ENCODE measurements at regions not wholly inside any gene's neighbourhood (a gene's known extent, or its start where the extent isn't known, plus 50 kb on each side); places are given as distances from the start of the nearest gene placed in this dataset.
"Not testable (repeated sequence)": the region's sequence is repeated elsewhere in the genome, so short reads cannot be mapped to it uniquely, and the experiment has no call there.

DNA sequence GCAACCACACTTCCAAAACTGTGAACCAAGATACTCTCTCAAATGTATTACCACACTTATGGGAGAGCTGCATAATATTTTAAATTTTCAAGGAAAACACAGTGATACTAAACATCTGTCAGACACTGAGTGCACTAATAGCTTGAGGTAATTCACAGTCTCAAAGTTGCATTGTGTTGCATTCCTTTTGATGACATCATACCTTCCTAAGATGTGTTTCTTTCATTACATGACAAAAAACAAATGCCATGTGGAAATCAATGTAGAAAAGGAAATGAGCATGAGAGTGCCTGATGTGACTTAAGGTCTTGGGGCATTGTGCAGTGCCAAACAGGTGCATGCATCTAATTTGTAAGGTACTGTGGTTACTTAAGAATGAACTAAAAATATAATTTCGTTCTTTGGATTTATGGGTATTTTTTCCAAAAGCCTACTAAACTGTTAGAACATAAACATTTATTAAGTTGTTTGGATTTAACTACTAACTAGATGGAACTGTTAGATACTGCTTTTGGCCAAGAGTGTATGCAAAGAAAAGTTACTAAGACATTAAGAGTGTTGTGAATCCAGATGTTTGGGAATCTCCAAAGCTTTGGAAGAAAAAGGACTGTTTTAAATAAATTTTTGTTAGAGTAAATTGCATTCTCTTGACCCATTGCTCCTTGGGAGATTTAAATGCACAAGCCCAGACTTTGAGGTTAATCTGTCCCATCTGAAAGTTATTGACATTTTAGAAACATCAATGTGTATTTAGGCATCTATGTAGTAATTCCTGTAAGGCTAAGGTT, 496.2 kb upstream of the SEMA3D start:
- Histone ChIP-seq H2AFZ (ENCODE audit: control insufficient read depth, low read length) (no peak overlapping the region), H3K27me3 (ENCODE audit: control insufficient read depth, extremely low read depth, insufficient read depth, low read length) (no peaks in the 10 kb centered on the region), H3K4me3 (ENCODE audit: control insufficient read depth in 2 of 3, extremely low read depth in 1 of 3, insufficient read depth in 2 of 3, low read depth in 1 of 3, low read length in 3 of 3) (no peak overlapping the region), H3K9ac (ENCODE audit: control insufficient read depth, extremely low read depth, insufficient read depth, low read length) (no peak overlapping the region), H3K4me2 (ENCODE audit: control insufficient read depth, extremely low read depth, insufficient read depth, low read depth, low read length) (no peak overlapping the region), H3K9me1 (ENCODE audit: control insufficient read depth, extremely low read depth, insufficient read depth, low read length) (no peaks in the 10 kb centered on the region), H3K27ac (ENCODE audit: control insufficient read depth, insufficient read depth, low read length) (no peak overlapping the region), H3K79me2 (ENCODE audit: control insufficient read depth, insufficient read depth, low read length) (no peaks in the 10 kb centered on the region), H3K9me3 (ENCODE audit: control insufficient read depth, low read depth, low read length) (no peaks in the 10 kb centered on the region), H3K36me3 (ENCODE audit: control insufficient read depth in 2 of 2, extremely low read depth in 1 of 2, insufficient read depth in 2 of 2, low read length in 2 of 2) (no peaks in the 10 kb centered on the region), H4K20me1 (ENCODE audit: control insufficient read depth, extremely low read depth, insufficient read depth, low read length) (no peaks in the 10 kb centered on the region), H3K4me1 (ENCODE audit: control insufficient read depth, extremely low read depth, insufficient read depth, low read length) (no peaks in the 10 kb centered on the region)
- no peak for TF ChIP-seq EZH2 (IDR thresholded peaks at IDR 0.05; ENCODE audit: low read length)
- TF ChIP-seq, protein P1, sequence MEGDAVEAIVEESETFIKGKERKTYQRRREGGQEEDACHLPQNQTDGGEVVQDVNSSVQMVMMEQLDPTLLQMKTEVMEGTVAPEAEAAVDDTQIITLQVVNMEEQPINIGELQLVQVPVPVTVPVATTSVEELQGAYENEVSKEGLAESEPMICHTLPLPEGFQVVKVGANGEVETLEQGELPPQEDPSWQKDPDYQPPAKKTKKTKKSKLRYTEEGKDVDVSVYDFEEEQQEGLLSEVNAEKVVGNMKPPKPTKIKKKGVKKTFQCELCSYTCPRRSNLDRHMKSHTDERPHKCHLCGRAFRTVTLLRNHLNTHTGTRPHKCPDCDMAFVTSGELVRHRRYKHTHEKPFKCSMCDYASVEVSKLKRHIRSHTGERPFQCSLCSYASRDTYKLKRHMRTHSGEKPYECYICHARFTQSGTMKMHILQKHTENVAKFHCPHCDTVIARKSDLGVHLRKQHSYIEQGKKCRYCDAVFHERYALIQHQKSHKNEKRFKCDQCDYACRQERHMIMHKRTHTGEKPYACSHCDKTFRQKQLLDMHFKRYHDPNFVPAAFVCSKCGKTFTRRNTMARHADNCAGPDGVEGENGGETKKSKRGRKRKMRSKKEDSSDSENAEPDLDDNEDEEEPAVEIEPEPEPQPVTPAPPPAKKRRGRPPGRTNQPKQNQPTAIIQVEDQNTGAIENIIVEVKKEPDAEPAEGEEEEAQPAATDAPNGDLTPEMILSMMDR (optimal IDR thresholded peaks at IDR 0.05 in 1 of 3, IDR thresholded peaks at IDR 0.05 in 1 of 3, conservative IDR thresholded peaks at IDR 0.05 in 1 of 3; ENCODE audit: extremely low read depth in 1 of 3, insufficient read depth in 2 of 3, low read length in 3 of 3): no peak
- DNase-seq (ENCODE audit: low read depth, low spot score) (no peak), FAIRE-seq (no peak)
- dilution Hi-C loops (cut with MboI; ENCODE audit: extremely low pct_ligation_motif_present, low sequenced_read_pairs): no loop called here

DNA sequence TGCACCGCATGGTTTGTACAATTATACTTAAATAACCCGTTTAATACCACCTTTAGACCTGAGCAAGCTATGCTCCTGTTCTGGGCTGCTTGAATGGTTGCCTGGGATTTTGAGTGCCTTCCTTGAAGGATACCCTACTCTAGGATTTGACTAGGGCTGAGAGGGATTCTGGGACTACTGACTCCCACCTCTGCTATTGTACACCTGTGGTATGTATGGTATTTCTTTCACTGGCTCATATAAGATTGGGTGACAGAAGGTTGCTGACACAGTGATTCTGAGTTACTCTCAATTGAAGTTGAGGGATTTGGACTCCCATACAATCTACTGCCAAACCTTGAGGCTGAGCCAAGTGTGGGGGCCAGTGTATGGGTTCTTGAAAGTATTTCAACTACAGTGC, 494.4 kb upstream of the SEMA3D start:
- Histone ChIP-seq H3K9ac (ENCODE audit: control insufficient read depth, extremely low read depth, insufficient read depth, low read length) (no peak overlapping the region), H3K9me3 (ENCODE audit: control insufficient read depth, low read depth, low read length) (no peaks in the 10 kb centered on the region), H3K27me3 (ENCODE audit: control insufficient read depth, extremely low read depth, insufficient read depth, low read length) (no peaks in the 10 kb centered on the region), H3K4me2 (ENCODE audit: control insufficient read depth, extremely low read depth, insufficient read depth, low read depth, low read length) (no peak overlapping the region), H3K4me1 (ENCODE audit: control insufficient read depth, extremely low read depth, insufficient read depth, low read length) (no peaks in the 10 kb centered on the region), H2AFZ (ENCODE audit: control insufficient read depth, low read length) (no peak overlapping the region), H3K9me1 (ENCODE audit: control insufficient read depth, extremely low read depth, insufficient read depth, low read length) (no peaks in the 10 kb centered on the region), H4K20me1 (ENCODE audit: control insufficient read depth, extremely low read depth, insufficient read depth, low read length) (no peaks in the 10 kb centered on the region), H3K4me3 (ENCODE audit: control insufficient read depth in 2 of 3, extremely low read depth in 1 of 3, insufficient read depth in 2 of 3, low read depth in 1 of 3, low read length in 3 of 3) (no peak overlapping the region), H3K79me2 (ENCODE audit: control insufficient read depth, insufficient read depth, low read length) (no peaks in the 10 kb centered on the region), H3K27ac (ENCODE audit: control insufficient read depth, insufficient read depth, low read length) (no peak overlapping the region), H3K36me3 (ENCODE audit: control insufficient read depth in 2 of 2, extremely low read depth in 1 of 2, insufficient read depth in 2 of 2, low read length in 2 of 2) (no peaks in the 10 kb centered on the region)
- dilution Hi-C loops (cut with MboI; ENCODE audit: extremely low pct_ligation_motif_present, low sequenced_read_pairs): no loop called here
- FAIRE-seq: no peak
- no peak for DNase-seq (ENCODE audit: low read depth, low spot score)
- no peak for TF ChIP-seq EZH2 (IDR thresholded peaks at IDR 0.05; ENCODE audit: low read length)
- TF ChIP-seq, protein P1 (optimal IDR thresholded peaks at IDR 0.05 in 1 of 3, IDR thresholded peaks at IDR 0.05 in 1 of 3, conservative IDR thresholded peaks at IDR 0.05 in 1 of 3; ENCODE audit: extremely low read depth in 1 of 3, insufficient read depth in 2 of 3, low read length in 3 of 3): no peak

DNA sequence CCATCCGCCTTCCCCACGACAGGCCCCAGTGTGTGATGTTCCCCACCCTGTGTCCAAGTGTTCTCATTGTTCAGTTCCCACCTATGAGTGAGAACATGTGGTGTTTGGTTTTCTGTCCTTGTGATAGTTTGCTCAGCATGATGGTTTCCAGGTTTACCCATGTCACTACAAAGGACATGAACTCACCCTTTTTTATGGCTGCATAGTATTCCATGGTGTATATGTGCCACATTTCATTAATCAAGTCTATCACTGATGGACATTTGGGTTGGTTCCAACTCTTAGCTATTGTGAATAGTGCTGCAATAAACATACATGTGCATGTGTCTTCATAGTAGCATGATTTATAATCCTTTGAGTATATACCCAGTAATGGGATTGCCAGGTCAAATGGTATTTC, 488.2 kb upstream of the SEMA3D start:
- H3K27me3 ChIP-seq (ENCODE audit: control insufficient read depth, extremely low read depth, insufficient read depth, low read length); H4K20me1 ChIP-seq (ENCODE audit: control insufficient read depth, extremely low read depth, insufficient read depth, low read length); H3K9me1 ChIP-seq (ENCODE audit: control insufficient read depth, extremely low read depth, insufficient read depth, low read length); FAIRE-seq; DNase-seq (ENCODE audit: low read depth, low spot score); dilution Hi-C loops (cut with MboI; ENCODE audit: extremely low pct_ligation_motif_present, low sequenced_read_pairs); H3K9ac ChIP-seq (ENCODE audit: control insufficient read depth, extremely low read depth, insufficient read depth, low read length); H3K79me2 ChIP-seq (ENCODE audit: control insufficient read depth, insufficient read depth, low read length); H2AFZ ChIP-seq (ENCODE audit: control insufficient read depth, low read length); H3K9me3 ChIP-seq (ENCODE audit: control insufficient read depth, low read depth, low read length); H3K36me3 ChIP-seq (ENCODE audit: control insufficient read depth in 2 of 2, extremely low read depth in 1 of 2, insufficient read depth in 2 of 2, low read length in 2 of 2); H3K27ac ChIP-seq (ENCODE audit: control insufficient read depth, insufficient read depth, low read length); H3K4me1 ChIP-seq (ENCODE audit: control insufficient read depth, extremely low read depth, insufficient read depth, low read length); H3K4me3 ChIP-seq (ENCODE audit: control insufficient read depth in 2 of 3, extremely low read depth in 1 of 3, insufficient read depth in 2 of 3, low read depth in 1 of 3, low read length in 3 of 3); H3K4me2 ChIP-seq (ENCODE audit: control insufficient read depth, extremely low read depth, insufficient read depth, low read depth, low read length): not testable (repeated sequence)

All from keratinocyte (primary cell).